Mesendoderm (in vitro differentiated cells): ENCODE measurements at regions not wholly inside any gene's neighbourhood (a gene's known extent, or its start where the extent isn't known, plus 50 kb on each side); places are given as distances from the start of the nearest gene placed in this dataset.

Experiments
- DNase-seq: peaks from one replicate; pipeline ENCODE4 v3.0.0; 2013
- H2AK5ac ChIP-seq: 2 replicates; pipeline ENCODE4 v1.6.1; 2013; ENCODE audit warnings: low read length, inconsistent platforms
- H2BK120ac ChIP-seq: 2 replicates; pipeline ENCODE4 v1.6.1; 2013; ENCODE audit warnings: low read depth, mild to moderate bottlenecking, low read length, moderate library complexity, mixed read lengths
- H2BK15ac ChIP-seq: replicated peaks from 2 replicates; pipeline ENCODE4 v1.6.1; 2013; ENCODE audit warnings: low read depth, mild to moderate bottlenecking, moderate library complexity
- H2BK5ac ChIP-seq: 2 replicates; pipeline ENCODE4 v1.6.1; 2013; ENCODE audit warnings: low read length, inconsistent platforms
- H3K18ac ChIP-seq: 2 replicates; pipeline ENCODE4 v1.6.1; 2013; ENCODE audit warnings: mild to moderate bottlenecking, low read length, mixed read lengths
- H3K23ac ChIP-seq: one replicate; pipeline ENCODE4 v1.6.1; 2013; ENCODE audit warnings: low read length
- H3K27ac ChIP-seq: 2 replicates; pipeline ENCODE4 v1.5.1; 2013; ENCODE audit warnings: low read depth, mild to moderate bottlenecking, inconsistent platforms, low read length, moderate library complexity
- H3K27me3 ChIP-seq: 2 replicates; pipeline ENCODE4 v1.6.1; 2013; ENCODE audit warnings: low read length, control low read depth, mild to moderate bottlenecking, inconsistent platforms; ENCODE audit not compliant: insufficient read depth, poor library complexity
- H3K36me3 ChIP-seq: 2 replicates; pipeline ENCODE4 v1.6.1; 2013; ENCODE audit warnings: low read length, inconsistent platforms; ENCODE audit not compliant: control insufficient read depth, insufficient read depth
- H3K4ac ChIP-seq: one replicate; pipeline ENCODE4 v1.6.1; 2013; ENCODE audit warnings: low read depth, mild to moderate bottlenecking, low read length, moderate library complexity
- H3K4me1 ChIP-seq: 2 replicates; pipeline ENCODE4 v1.6.1; 2013; ENCODE audit warnings: low read depth, low read length, inconsistent platforms; ENCODE audit not compliant: control insufficient read depth
- H3K4me2 ChIP-seq: 2 replicates; pipeline ENCODE4 v1.6.1; 2013; ENCODE audit warnings: low read length
- H3K4me3 ChIP-seq: 2 replicates; pipeline ENCODE4 v1.5.1; 2013; ENCODE audit warnings: mild to moderate bottlenecking, low read length
- H3K56ac ChIP-seq: one replicate; pipeline ENCODE4 v1.6.1; 2013; ENCODE audit warnings: low read length
- H3K79me1 ChIP-seq: 2 replicates; pipeline ENCODE4 v1.6.1; 2013; ENCODE audit warnings: low read length, inconsistent platforms
- H3K79me2 ChIP-seq: 2 replicates; pipeline ENCODE4 v1.6.1; 2013; ENCODE audit warnings: mild to moderate bottlenecking, low read length; ENCODE audit not compliant: control insufficient read depth, insufficient read depth
- H3K9ac ChIP-seq: 2 replicates; pipeline ENCODE4 v1.6.1; 2013; ENCODE audit warnings: low read length, inconsistent platforms
- H4K5ac ChIP-seq: one replicate; pipeline ENCODE4 v1.6.1; 2013; ENCODE audit warnings: low read length
- H4K8ac ChIP-seq: one replicate; pipeline ENCODE4 v1.6.1; 2013; ENCODE audit warnings: low read depth, mild to moderate bottlenecking, control low read depth, low read length, moderate library complexity
- WGBS: extraction: QIAGEN DNeasy Blood & Tissue Kit; methylation state at CpG from one replicate; pipeline ENCODE4 v1.1.7; 2013; ENCODE audit warnings: low lambda C conversion rate, missing lambda C conversion rate; ENCODE audit not compliant: insufficient coverage; ENCODE audit errors: extremely low coverage; 5-methylcytosine and 5-hydroxymethylcytosine counted together

GRCh38 chr9:88196142-88196790 lies 58.0 kb upstream of the SPATA31C2 start:
- Histone ChIP-seq H3K23ac (no peak overlapping the region), H3K9ac (no peak overlapping the region), H3K56ac (no peak overlapping the region), H4K5ac (no peak overlapping the region), H3K4ac (no peak overlapping the region), H3K4me3 (no peak overlapping the region), H3K27me3 (no peaks in the 10 kb centered on the region), H2AK5ac (no peak overlapping the region), H3K36me3 (no peaks in the 10 kb centered on the region), H3K18ac (no peak overlapping the region), H4K8ac (no peak overlapping the region), H3K4me1 (peaks cover 2% of the 10 kb centered on the region), H3K79me1 (no peaks in the 10 kb centered on the region), H3K79me2 (no peaks in the 10 kb centered on the region), H2BK5ac (no peak overlapping the region), H3K27ac (no peak overlapping the region), H2BK120ac (no peak overlapping the region), H2BK15ac (no peak overlapping the region), H3K4me2 (no peak overlapping the region)
- DNase-seq, result no peak
- WGBS, result no CpG with 5 or more reads among the region's 5 CpGs

GRCh38 chr9:88193766-88194165 lies 55.5 kb upstream of the SPATA31C2 start:
- Histone ChIP-seq H3K18ac (no peak overlapping the region), H3K79me1 (no peaks in the 10 kb centered on the region), H3K4me1 (peaks cover 2% of the 10 kb centered on the region), H3K79me2 (no peaks in the 10 kb centered on the region), H3K4ac (no peak overlapping the region), H2BK5ac (no peak overlapping the region), H2BK15ac (no peak overlapping the region), H3K4me3 (no peak overlapping the region), H3K27ac (no peak overlapping the region), H4K5ac (no peak overlapping the region), H3K56ac (no peak overlapping the region), H4K8ac (no peak overlapping the region), H3K27me3 (no peaks in the 10 kb centered on the region), H3K4me2 (no peak overlapping the region), H3K36me3 (no peaks in the 10 kb centered on the region), H2BK120ac (no peak overlapping the region), H2AK5ac (no peak overlapping the region), H3K23ac (no peak overlapping the region), H3K9ac (no peak overlapping the region)
- WGBS, result no CpG with 5 or more reads among the region's 6 CpGs
- no peak for DNase-seq

- no peaks in the 10 kb centered on the region for H3K27me3 ChIP-seq
- no peak overlapping the region for H3K4ac ChIP-seq
- no peak overlapping the region for H3K9ac ChIP-seq
- no peaks in the 10 kb centered on the region for H3K36me3 ChIP-seq
- H2BK15ac ChIP-seq, result no peak overlapping the region
- no peak for DNase-seq
- no peak overlapping the region for H2BK5ac ChIP-seq
- no peak overlapping the region for H3K18ac ChIP-seq
- no peak overlapping the region for H2BK120ac ChIP-seq
- no peaks in the 10 kb centered on the region for H3K79me2 ChIP-seq
- no peaks in the 10 kb centered on the region for H3K4me1 ChIP-seq
- H2AK5ac ChIP-seq, result no peak overlapping the region
- no peak overlapping the region for H3K23ac ChIP-seq
- no peak overlapping the region for H3K4me3 ChIP-seq
- no peak overlapping the region for H4K8ac ChIP-seq
- no CpG with 5 or more reads among the region's 2 CpGs for WGBS
- no peaks in the 10 kb centered on the region for H3K79me1 ChIP-seq
- no peak overlapping the region for H3K56ac ChIP-seq
- no peak overlapping the region for H3K27ac ChIP-seq
- H3K4me2 ChIP-seq, result no peak overlapping the region
- no peak overlapping the region for H4K5ac ChIP-seq
Measured at GRCh38 chr9:88191456-88191855, 53.2 kb upstream of the SPATA31C2 start.

- no peak overlapping the region for H2BK15ac ChIP-seq
- WGBS, result no CpG with 5 or more reads among the region's 1 CpG
Measured at GRCh38 chr9:88189371-88189770, 51.1 kb upstream of the SPATA31C2 start.

More at GRCh38 chr9:88189371-88189770, 51.1 kb upstream of the SPATA31C2 start:
- Histone ChIP-seq H3K79me2 (no peaks in the 10 kb centered on the region), H3K36me3 (no peaks in the 10 kb centered on the region), H3K9ac (no peak overlapping the region), H4K8ac (no peak overlapping the region), H3K27ac (no peak overlapping the region), H3K4ac (no peak overlapping the region), H3K27me3 (no peaks in the 10 kb centered on the region), H2BK120ac (no peak overlapping the region), H3K4me1 (no peaks in the 10 kb centered on the region), H3K18ac (no peak overlapping the region), H4K5ac (no peak overlapping the region), H3K79me1 (no peaks in the 10 kb centered on the region), H3K23ac (no peak overlapping the region), H2BK5ac (no peak overlapping the region), H2AK5ac (no peak overlapping the region), H3K4me3 (no peak overlapping the region), H3K4me2 (no peak overlapping the region), H3K56ac (no peak overlapping the region)
- no peak for DNase-seq
